H1 (cell line): ENCODE measurements at regions not wholly inside any gene's neighbourhood (a gene's known extent, or its start where the extent isn't known, plus 50 kb on each side); places are given as distances from the start of the nearest gene placed in this dataset.

Experiments
- CTCF ChIA-PET: fragments of 300-600 bp; sonication (Branson Sonifier 250); formaldehyde crosslinking; loops from one replicate; lab custom pipeline; 2021; ENCODE audit not compliant: partially characterized antibody; lab: Charles Lee
- POLR2A ChIA-PET: fragments of 300-600 bp; sonication (Branson Sonifier 250); formaldehyde crosslinking; loops from one replicate; lab custom pipeline; 2021; ENCODE audit warnings: inconsistent platforms; ENCODE audit not compliant: partially characterized antibody; lab: Charles Lee
- DNase-seq, 2 experiments: peaks; one replicate each; pipeline versions ENCODE4 v3.0.0 to v3.0.0-alpha.2; 2010 to 2022; ENCODE audit warnings: low spot score in 2 of 2, low read depth in 1 of 2, mixed read lengths in 1 of 2
- FAIRE-seq: peaks from 2 replicates; lab custom pipeline; 2011; peaks lifted over from hg19 to GRCh38; lab: Jason Lieb, UNC
- H2AFZ ChIP-seq: 2 replicates; pipeline ENCODE4 v1.8.1; 2012; ENCODE audit warnings: low read length, inconsistent platforms
- H2AK5ac ChIP-seq: 2 replicates; pipeline ENCODE4 v1.6.1; 2013; ENCODE audit warnings: low read depth, low read length
- H2BK120ac ChIP-seq: replicated peaks from 2 replicates; pipeline ENCODE3; 2013; ENCODE audit warnings: low read depth, low read length, inconsistent platforms
- H2BK12ac ChIP-seq: 2 replicates; pipeline ENCODE4 v1.6.1; 2013; ENCODE audit warnings: low read depth, low read length
- H2BK15ac ChIP-seq: 2 replicates; pipeline ENCODE4 v1.6.1; 2013; ENCODE audit warnings: low read length
- H2BK20ac ChIP-seq: 2 replicates; pipeline ENCODE4 v1.6.1; 2013; ENCODE audit warnings: low read length
- H2BK5ac ChIP-seq: 2 replicates; pipeline ENCODE4 v1.6.1; 2013; ENCODE audit warnings: low read depth, low read length
- H3K14ac ChIP-seq: 2 replicates; pipeline ENCODE4 v1.6.1; 2013; ENCODE audit warnings: inconsistent platforms; ENCODE audit not compliant: insufficient read length
- H3K18ac ChIP-seq: 2 replicates; pipeline ENCODE4 v1.6.1; 2013; ENCODE audit warnings: low read length; ENCODE audit errors: extremely low read depth
- H3K23ac ChIP-seq: 2 replicates; pipeline ENCODE4 v1.6.1; 2013; ENCODE audit warnings: inconsistent platforms; ENCODE audit not compliant: insufficient read length
- H3K23me2 ChIP-seq: 2 replicates; pipeline ENCODE4 v1.6.1; 2013; ENCODE audit warnings: low read depth, low read length
- H3K27ac ChIP-seq: 2 replicates; pipeline ENCODE4 v1.6.1; 2011; ENCODE audit warnings: low read depth, low read length, inconsistent platforms
- H3K27me3 ChIP-seq, 4 experiments: replicated peaks in 1 of 4; 1 replicate in 1 of 4; 2 replicates in 3 of 4; pipeline versions ENCODE4 v1.6.1 to v1.8.1; 2011 to 2013; ENCODE audit warnings: low read length in 3 of 4, mild to moderate bottlenecking in 3 of 4, inconsistent platforms in 2 of 4, mixed read lengths in 2 of 4, moderate library complexity in 1 of 4; ENCODE audit not compliant: control insufficient read depth in 3 of 4, insufficient read depth in 3 of 4; ENCODE audit errors: extremely low read depth in 1 of 4
- H3K36me3 ChIP-seq, 4 experiments: 2 replicates each; pipeline versions ENCODE4 v1.6.1 to v1.8.1; 2011 to 2013; ENCODE audit warnings: mild to moderate bottlenecking in 4 of 4, low read length in 3 of 4, moderate library complexity in 2 of 4, control low read depth in 1 of 4, inconsistent platforms in 1 of 4; ENCODE audit not compliant: insufficient read depth in 4 of 4, control insufficient read depth in 2 of 4
- H3K4ac ChIP-seq: replicated peaks from 2 replicates; pipeline ENCODE3; 2013; ENCODE audit warnings: low read length, low read depth, mixed read lengths, inconsistent platforms; ENCODE audit not compliant: insufficient read length
- H3K4me1 ChIP-seq, 4 experiments: replicated peaks in 1 of 4; 1 replicate in 1 of 4; 2 replicates in 3 of 4; pipeline versions ENCODE4 v1.6.1 to v1.8.1; 2011 to 2013; ENCODE audit warnings: low read length in 3 of 4, inconsistent platforms in 2 of 4, mixed read lengths in 1 of 4; ENCODE audit not compliant: insufficient read depth in 4 of 4, control insufficient read depth in 3 of 4
- H3K4me2 ChIP-seq, 2 experiments: 2 replicates each; pipeline versions ENCODE4 v1.6.1 to v1.8.1; 2011 to 2013; ENCODE audit warnings: low read depth in 2 of 2, low read length in 2 of 2, control low read depth in 1 of 2, inconsistent platforms in 1 of 2, mild to moderate bottlenecking in 1 of 2; ENCODE audit not compliant: insufficient read depth in 1 of 2
- H3K4me3 ChIP-seq, 4 experiments: fragments of 200-600, 300-600 bp in 1 of 4; sonication (generic), shearing (Covaris generic), sonication (Bioruptor Twin) in 1 of 4; 2 replicates each; pipeline versions ENCODE4 v1.5.1 to v1.8.1; 2011 to 2016; ENCODE audit warnings: low read length in 4 of 4, low read depth in 3 of 4, control low read depth in 2 of 4, inconsistent platforms in 2 of 4, mild to moderate bottlenecking in 2 of 4, mixed read lengths in 1 of 4, moderate library complexity in 1 of 4; ENCODE audit not compliant: insufficient read depth in 2 of 4; ENCODE audit errors: extremely low read depth in 1 of 4
- H3K56ac ChIP-seq: replicated peaks from 2 replicates; pipeline ENCODE3; 2013; ENCODE audit warnings: low read depth, mild to moderate bottlenecking, mixed read lengths, low read length, inconsistent platforms; ENCODE audit not compliant: insufficient read length
- H3K79me1 ChIP-seq: 2 replicates; pipeline ENCODE4 v1.6.1; 2013; ENCODE audit warnings: low read depth, low read length, control low read depth
- H3K79me2 ChIP-seq, 2 experiments: 2 replicates each; pipeline versions ENCODE4 v1.6.1 to v1.8.1; 2012 to 2013; ENCODE audit warnings: low read length in 2 of 2, mild to moderate bottlenecking in 2 of 2, inconsistent platforms in 1 of 2; ENCODE audit not compliant: insufficient read depth in 2 of 2, control insufficient read depth in 1 of 2
- H3K9ac ChIP-seq, 4 experiments: replicated peaks in 1 of 4; 1 replicate in 1 of 4; 2 replicates in 3 of 4; pipeline versions ENCODE4 v1.6.1 to v1.8.1; 2011 to 2013; ENCODE audit warnings: low read depth in 3 of 4, low read length in 3 of 4, control low read depth in 2 of 4, mild to moderate bottlenecking in 2 of 4, moderate library complexity in 2 of 4, inconsistent platforms in 1 of 4; ENCODE audit errors: extremely low read depth in 1 of 4
- H3K9me3 ChIP-seq, 2 experiments: 2 replicates each; pipeline versions ENCODE4 v1.6.1 to v1.8.1; 2012 to 2013; ENCODE audit warnings: mild to moderate bottlenecking in 2 of 2, moderate library complexity in 2 of 2, control low read depth in 1 of 2, inconsistent platforms in 1 of 2, low read depth in 1 of 2, low read length in 1 of 2, mixed read lengths in 1 of 2; ENCODE audit not compliant: insufficient read depth in 2 of 2
- H4K20me1 ChIP-seq, 2 experiments: replicated peaks in 1 of 2; 2 replicates each; pipeline versions ENCODE3 to v1.8.1; 2011 to 2013; ENCODE audit warnings: inconsistent platforms in 2 of 2, low read length in 2 of 2, mild to moderate bottlenecking in 1 of 2; ENCODE audit not compliant: insufficient read depth in 2 of 2, control insufficient read depth in 1 of 2
- H4K5ac ChIP-seq: 2 replicates; pipeline ENCODE4 v1.6.1; 2013; ENCODE audit warnings: low read length, low read depth, mixed read lengths, inconsistent platforms; ENCODE audit not compliant: insufficient read length
- H4K8ac ChIP-seq: 2 replicates; pipeline ENCODE4 v1.8.0; 2013; ENCODE audit warnings: mild to moderate bottlenecking, moderate library complexity, low read length, inconsistent platforms; ENCODE audit not compliant: insufficient read depth; ENCODE audit errors: extremely low read depth
- H4K91ac ChIP-seq: replicated peaks from 2 replicates; pipeline ENCODE3; 2013; ENCODE audit warnings: low read length, mixed read lengths, inconsistent platforms; ENCODE audit not compliant: insufficient read length
- ATF2 ChIP-seq: IDR thresholded peaks from 2 replicates; pipeline ENCODE4 v1.6.1; 2012; ENCODE audit warnings: low read length, inconsistent platforms
- CBX5 ChIP-seq: fragments of 300-800, 300-1000 bp; sonication (generic); IDR thresholded peaks from 2 replicates; pipeline ENCODE4 v1.7.1; 2016; ENCODE audit warnings: antibody characterized with exemption, low read length, low read depth
- CTCF ChIP-seq, 3 experiments: IDR thresholded peaks; 1 replicate in 2 of 3; 2 replicates in 1 of 3; pipeline versions ENCODE4 v1.5.1 to v1.6.1; 2011; ENCODE audit warnings: low read length in 3 of 3, mild to moderate bottlenecking in 3 of 3, inconsistent platforms in 2 of 3, low read depth in 1 of 3, moderate library complexity in 1 of 3; ENCODE audit not compliant: insufficient read depth in 1 of 3; ENCODE audit errors: control extremely low read depth in 1 of 3
- JUN ChIP-seq: IDR thresholded peaks from 2 replicates; pipeline ENCODE4 v1.6.1; 2011; ENCODE audit warnings: low read depth, mild to moderate bottlenecking, improper control_type of control experiment, low read length
- JUND ChIP-seq: IDR thresholded peaks from 2 replicates; pipeline ENCODE4 v1.6.1; 2011; ENCODE audit warnings: mild to moderate bottlenecking, improper control_type of control experiment, low read length
- SIN3A ChIP-seq, 2 experiments: IDR thresholded peaks in 1 of 2; conservative IDR thresholded peaks in 1 of 2; 2 replicates each; pipeline ENCODE4 v1.6.1; 2011 to 2012; ENCODE audit warnings: low read length in 2 of 2, improper control_type of control experiment in 1 of 2, low read depth in 1 of 2, mild to moderate bottlenecking in 1 of 2
- SIRT6 ChIP-seq: IDR thresholded peaks from one replicate; pipeline ENCODE4 v1.7.1; 2012; ENCODE audit warnings: low read length, inconsistent platforms
- TAF7 ChIP-seq: optimal IDR thresholded peaks from 2 replicates; pipeline ENCODE3; 2011; ENCODE audit warnings: low read depth, mild to moderate bottlenecking, inconsistent platforms, low read length, moderate library complexity, borderline replicate concordance
- YY1 ChIP-seq: IDR thresholded peaks from 2 replicates; pipeline ENCODE4 v1.6.1; 2011; ENCODE audit warnings: low read depth, mild to moderate bottlenecking, low read length
- WGBS, 2 experiments: shearing (Covaris generic) in 1 of 2; methylation state at CpG; one replicate each; pipeline versions ENCODE4 v1.1.6 to v1.1.7; 2013 to 2015; ENCODE audit warnings: low lambda C conversion rate in 2 of 2, mixed read lengths in 2 of 2, inconsistent platforms in 1 of 2, low coverage in 1 of 2, missing lambda C conversion rate in 1 of 2; ENCODE audit not compliant: insufficient replicate concordance in 2 of 2, insufficient coverage in 1 of 2, insufficient read length in 1 of 2; ENCODE audit errors: extremely low coverage in 1 of 2, missing lambda C conversion rate in 1 of 2; 5-methylcytosine and 5-hydroxymethylcytosine counted together

- Histone ChIP-seq H4K5ac (no peak overlapping the region), H2BK12ac (no peak overlapping the region), H4K91ac (no peak overlapping the region), H3K23ac (no peak overlapping the region), H3K9me3 (no peaks in the 10 kb centered on the region), H3K4ac (no peak overlapping the region), H3K18ac (no peak overlapping the region), H3K36me3 (no peaks in the 10 kb centered on the region), H3K79me2 (no peaks in the 10 kb centered on the region), H2AK5ac (no peak overlapping the region), H3K23me2 (no peaks in the 10 kb centered on the region), H2AFZ (no peak overlapping the region), H3K4me1 (no peaks in the 10 kb centered on the region), H3K4me3 (no peak overlapping the region), H3K14ac (no peak overlapping the region), H4K8ac (no peak overlapping the region), H2BK5ac (no peak overlapping the region), H2BK15ac (no peak overlapping the region), H3K4me2 (no peak overlapping the region), H2BK120ac (no peak overlapping the region), H3K27me3 (no peaks in the 10 kb centered on the region), H4K20me1 (no peaks in the 10 kb centered on the region), H3K79me1 (no peaks in the 10 kb centered on the region), H3K27ac (no peak overlapping the region), H3K56ac (no peak overlapping the region), H3K9ac (no peak overlapping the region), H2BK20ac (no peak overlapping the region)
- ChIA-PET POLR2A (no interaction called here), CTCF (interaction anchor here (1.0 to 1.3 kb wide), 2 partner anchors 9 to 19 kb away, joined by 3 read pairs; no protein-coding TSS in a partner anchor)
- DNase-seq: no peak
- WGBS, 2 experiments: 90% methylated on average over 5 of the region's 5 CpGs; no CpG with 5 or more reads in 1 of the 2 experiments
- no peak for FAIRE-seq
- no peak for TF ChIP-seq JUND
- TF ChIP-seq YY1: no peak
- no peak for TF ChIP-seq SIRT6
- no peak for TF ChIP-seq ATF2
- no peak for TF ChIP-seq SIN3A (conservative IDR thresholded peaks at IDR 0.05 in 1 of 2, IDR thresholded peaks at IDR 0.05 in 1 of 2; ENCODE audit: low read depth in 1 of 2, low read length in 2 of 2)
- no peak for TF ChIP-seq CTCF (IDR thresholded peaks at IDR 0.05; ENCODE audit: control extremely low read depth in 1 of 3, insufficient read depth in 1 of 3, low read depth in 1 of 3, low read length in 3 of 3)
- no peak for TF ChIP-seq CBX5
- no peak for TF ChIP-seq JUN
- TF ChIP-seq TAF7: no peak
Measured at GRCh38 chr14:56065621-56066290, 52.5 kb upstream of the PELI2 start.
